GM21528 (cell line): ENCODE measurements at regions not wholly inside any gene's neighbourhood (a gene's known extent, or its start where the extent isn't known, plus 50 kb on each side); places are given as distances from the start of the nearest gene placed in this dataset.

Source experiments
- ATAC-seq: cut with Tn5 transposase; IDR thresholded peaks from one replicate; pipeline ENCODE4 v1.9.1; 2021; ENCODE audit warnings: mild to moderate bottlenecking, moderate library complexity; ENCODE audit not compliant: unreplicated experiment, low FRiP score

- no peak for ATAC-seq
These were observed 51.7 kb upstream of the ATP5MC3 start for GRCh38 chr2:175233135-175233719.
